ENCODE measurements at regions not wholly inside any gene's neighbourhood (a gene's known extent, or its start where the extent isn't known, plus 50 kb on each side); places are given as distances from the start of the nearest gene placed in this dataset.
"Not testable (repeated sequence)": the region's sequence is repeated elsewhere in the genome, so short reads cannot be mapped to it uniquely, and the experiment has no call there.

DNA sequence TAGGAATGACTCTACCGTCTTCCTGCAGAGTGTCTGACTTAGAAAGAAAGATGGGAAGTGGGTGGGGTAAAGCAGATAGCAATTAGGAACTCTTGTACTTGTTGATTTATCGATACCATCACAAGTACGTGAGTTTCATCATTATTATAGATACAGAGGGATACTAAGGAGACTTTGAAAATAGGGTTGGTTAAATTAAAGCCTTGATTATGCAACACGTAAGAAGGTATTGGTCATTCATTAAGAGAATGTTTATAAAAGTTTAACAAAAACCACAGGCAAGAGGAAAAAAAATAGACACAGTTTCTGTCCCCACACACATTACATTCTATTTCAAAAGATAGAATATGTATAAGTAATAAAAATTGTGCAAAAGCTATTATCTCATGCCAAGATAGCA lies 65.9 kb upstream of the UGT2B7 start:
- Mint-ChIP-seq H3K36me3 (ENCODE audit: low read depth, unreplicated experiment) (no peaks in the 10 kb centered on the region), H3K27ac (ENCODE audit: unreplicated experiment) (no peak overlapping the region), H3K4me1 (ENCODE audit: unreplicated experiment) (no peaks in the 10 kb centered on the region), H3K4me3 (ENCODE audit: unreplicated experiment) (no peak overlapping the region), H3K27me3 (ENCODE audit: unreplicated experiment) (peaks cover 1% of the 10 kb centered on the region), H3K9me3 (ENCODE audit: unreplicated experiment) (no peaks in the 10 kb centered on the region)
- DNase-seq (ENCODE audit: low spot score) = no peak
- no peak for TF ChIP-seq CTCF (IDR thresholded peaks at IDR 0.05; ENCODE audit: unreplicated experiment)

GRCh38 chr4:69032847-69033638 lies 63.2 kb upstream of the UGT2B7 start:
- H3K4me3 Mint-ChIP-seq (ENCODE audit: unreplicated experiment) = no peak overlapping the region
- no peaks in the 10 kb centered on the region for H3K36me3 Mint-ChIP-seq (ENCODE audit: low read depth, unreplicated experiment)
- DNase-seq (ENCODE audit: low spot score) = no peak
- no peaks in the 10 kb centered on the region for H3K27me3 Mint-ChIP-seq (ENCODE audit: unreplicated experiment)
- no peaks in the 10 kb centered on the region for H3K4me1 Mint-ChIP-seq (ENCODE audit: unreplicated experiment)
- no peaks in the 10 kb centered on the region for H3K9me3 Mint-ChIP-seq (ENCODE audit: unreplicated experiment)
- no peak for TF ChIP-seq CTCF (IDR thresholded peaks at IDR 0.05; ENCODE audit: unreplicated experiment)
- no peak overlapping the region for H3K27ac Mint-ChIP-seq (ENCODE audit: unreplicated experiment)

GRCh38 chr4:69034315-69034740 lies 61.9 kb upstream of the UGT2B7 start:
- DNase-seq (ENCODE audit: low spot score); H3K9me3 Mint-ChIP-seq (ENCODE audit: unreplicated experiment); H3K27ac Mint-ChIP-seq (ENCODE audit: unreplicated experiment); H3K27me3 Mint-ChIP-seq (ENCODE audit: unreplicated experiment); H3K36me3 Mint-ChIP-seq (ENCODE audit: low read depth, unreplicated experiment); H3K4me1 Mint-ChIP-seq (ENCODE audit: unreplicated experiment); H3K4me3 Mint-ChIP-seq (ENCODE audit: unreplicated experiment): not testable (repeated sequence)

GRCh38 chr4:69038582-69038981 lies 57.7 kb upstream of the UGT2B7 start:
- H3K36me3 Mint-ChIP-seq (ENCODE audit: low read depth, unreplicated experiment) = no peaks in the 10 kb centered on the region
- TF ChIP-seq CTCF (IDR thresholded peaks at IDR 0.05; ENCODE audit: unreplicated experiment) = no peak
- H3K9me3 Mint-ChIP-seq (ENCODE audit: unreplicated experiment) = no peaks in the 10 kb centered on the region
- no peak overlapping the region for H3K4me3 Mint-ChIP-seq (ENCODE audit: unreplicated experiment)
- DNase-seq (ENCODE audit: low spot score) = no peak
- H3K4me1 Mint-ChIP-seq (ENCODE audit: unreplicated experiment) = no peaks in the 10 kb centered on the region
- H3K27me3 Mint-ChIP-seq (ENCODE audit: unreplicated experiment) = no peaks in the 10 kb centered on the region
- H3K27ac Mint-ChIP-seq (ENCODE audit: unreplicated experiment) = no peak overlapping the region

- no peaks in the 10 kb centered on the region for H3K9me3 Mint-ChIP-seq (ENCODE audit: unreplicated experiment)
- no peak overlapping the region for H3K4me3 Mint-ChIP-seq (ENCODE audit: unreplicated experiment)
- DNase-seq (ENCODE audit: low spot score) = no peak
- no peak overlapping the region for H3K27ac Mint-ChIP-seq (ENCODE audit: unreplicated experiment)
- H3K4me1 Mint-ChIP-seq (ENCODE audit: unreplicated experiment) = no peaks in the 10 kb centered on the region
- TF ChIP-seq CTCF (IDR thresholded peaks at IDR 0.05; ENCODE audit: unreplicated experiment) = no peak
- no peaks in the 10 kb centered on the region for H3K27me3 Mint-ChIP-seq (ENCODE audit: unreplicated experiment)
- H3K36me3 Mint-ChIP-seq (ENCODE audit: low read depth, unreplicated experiment) = no peaks in the 10 kb centered on the region
Measured at GRCh38 chr4:69039071-69039470, 57.2 kb upstream of the UGT2B7 start.

Measured in endothelial cell (in vitro differentiated cells).